Loucy (cell line): ENCODE measurements at regions not wholly inside any gene's neighbourhood (a gene's known extent, or its start where the extent isn't known, plus 50 kb on each side); places are given as distances from the start of the nearest gene placed in this dataset.

Source experiments
- EZH2phosphoT487 ChIP-seq: fragments of 200-600 bp; IDR thresholded peaks from 2 replicates; pipeline ENCODE4 v1.6.1; 2018; ENCODE audit warnings: antibody characterized with exemption, mild to moderate bottlenecking, moderate library complexity, borderline replicate concordance
- TF ChIP-seq, protein P1 (sequence below): fragments of 200-600 bp; sonication (generic); conservative IDR thresholded peaks from 2 replicates; pipeline ENCODE4 v1.5.1; 2014; ENCODE audit warnings: mild to moderate bottlenecking, antibody characterized with exemption, low read length

DNA sequence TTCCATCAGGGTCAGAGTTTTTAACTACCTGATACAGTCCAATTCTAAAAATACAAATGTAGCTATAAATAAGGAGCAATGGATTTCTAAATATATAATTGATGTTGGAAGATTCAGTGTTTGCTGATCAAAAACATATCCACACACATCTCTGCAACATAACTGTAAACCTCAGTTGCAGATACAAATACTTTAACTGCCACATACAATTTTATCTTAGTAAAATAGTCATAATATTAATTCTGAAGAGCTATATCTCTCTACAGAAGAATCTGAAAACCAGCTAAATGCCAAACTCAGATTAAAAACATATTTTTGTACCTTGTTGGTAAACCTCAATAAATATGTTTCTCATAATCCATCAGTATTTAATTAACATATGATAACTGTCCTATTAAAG, 674.3 kb upstream of the INTU start:
- TF ChIP-seq, protein P1, sequence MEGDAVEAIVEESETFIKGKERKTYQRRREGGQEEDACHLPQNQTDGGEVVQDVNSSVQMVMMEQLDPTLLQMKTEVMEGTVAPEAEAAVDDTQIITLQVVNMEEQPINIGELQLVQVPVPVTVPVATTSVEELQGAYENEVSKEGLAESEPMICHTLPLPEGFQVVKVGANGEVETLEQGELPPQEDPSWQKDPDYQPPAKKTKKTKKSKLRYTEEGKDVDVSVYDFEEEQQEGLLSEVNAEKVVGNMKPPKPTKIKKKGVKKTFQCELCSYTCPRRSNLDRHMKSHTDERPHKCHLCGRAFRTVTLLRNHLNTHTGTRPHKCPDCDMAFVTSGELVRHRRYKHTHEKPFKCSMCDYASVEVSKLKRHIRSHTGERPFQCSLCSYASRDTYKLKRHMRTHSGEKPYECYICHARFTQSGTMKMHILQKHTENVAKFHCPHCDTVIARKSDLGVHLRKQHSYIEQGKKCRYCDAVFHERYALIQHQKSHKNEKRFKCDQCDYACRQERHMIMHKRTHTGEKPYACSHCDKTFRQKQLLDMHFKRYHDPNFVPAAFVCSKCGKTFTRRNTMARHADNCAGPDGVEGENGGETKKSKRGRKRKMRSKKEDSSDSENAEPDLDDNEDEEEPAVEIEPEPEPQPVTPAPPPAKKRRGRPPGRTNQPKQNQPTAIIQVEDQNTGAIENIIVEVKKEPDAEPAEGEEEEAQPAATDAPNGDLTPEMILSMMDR: no peak
- TF ChIP-seq EZH2phosphoT487: no peak
